ENCODE measurements at regions not wholly inside any gene's neighbourhood (a gene's known extent, or its start where the extent isn't known, plus 50 kb on each side); places are given as distances from the start of the nearest gene placed in this dataset.
"Not testable (repeated sequence)": the region's sequence is repeated elsewhere in the genome, so short reads cannot be mapped to it uniquely, and the experiment has no call there.

- Histone ChIP-seq H3K4me2 (ENCODE audit: low read length) (no peak overlapping the region), H3K9me3 (ENCODE audit: low read length) (no peaks in the 10 kb centered on the region), H3K27ac (ENCODE audit: low read depth, low read length, poor library complexity, severe bottlenecking) (no peak overlapping the region), H2AFZ (ENCODE audit: low read length) (no peak overlapping the region), H3K4me3 (ENCODE audit: low read depth, low read length, poor library complexity, severe bottlenecking) (no peak overlapping the region), H4K20me1 (ENCODE audit: insufficient read depth, low read length) (no peaks in the 10 kb centered on the region), H3K4me1 (ENCODE audit: insufficient read depth, low read length, poor library complexity, severe bottlenecking) (no peaks in the 10 kb centered on the region), H3K79me2 (ENCODE audit: insufficient read depth, low read depth, low read length) (no peaks in the 10 kb centered on the region), H3K9me2 (ENCODE audit: insufficient read depth, low read length) (no peaks in the 10 kb centered on the region), H3K36me3 (ENCODE audit: insufficient read depth, low read length) (no peaks in the 10 kb centered on the region)
- TF ChIP-seq EZH2phosphoT487 (IDR thresholded peaks at IDR 0.05; ENCODE audit: borderline replicate concordance, low read depth, low read length) (no peak), CTCF (conservative IDR thresholded peaks at IDR 0.05; ENCODE audit: low read length) (no peak)
- POLR2A ChIA-PET, result no interaction called here
- intact Hi-C loops (cut with micrococcal nuclease; ENCODE audit: unreplicated experiment), result no loop called here
- BruUV-seq (replicated peaks), result no TSS peak
- CTCF ChIA-PET (ENCODE audit: unreplicated experiment), result no interaction called here
- no peak for DNase-seq (ENCODE audit: low spot score)
Measured at GRCh38 chr3:6425289-6425820, 435.6 kb upstream of the GRM7 start.

- H3K4me3 ChIP-seq (ENCODE audit: low read depth, low read length, poor library complexity, severe bottlenecking); CTCF ChIA-PET (ENCODE audit: unreplicated experiment); DNase-seq (ENCODE audit: low spot score); H4K20me1 ChIP-seq (ENCODE audit: insufficient read depth, low read length); H3K9me2 ChIP-seq (ENCODE audit: insufficient read depth, low read length); intact Hi-C loops (cut with micrococcal nuclease; ENCODE audit: unreplicated experiment); H3K36me3 ChIP-seq (ENCODE audit: insufficient read depth, low read length); H3K4me1 ChIP-seq (ENCODE audit: insufficient read depth, low read length, poor library complexity, severe bottlenecking); BruUV-seq (replicated peaks); H3K27ac ChIP-seq (ENCODE audit: low read depth, low read length, poor library complexity, severe bottlenecking); H3K9me3 ChIP-seq (ENCODE audit: low read length); H3K4me2 ChIP-seq (ENCODE audit: low read length); H2AFZ ChIP-seq (ENCODE audit: low read length); H3K79me2 ChIP-seq (ENCODE audit: insufficient read depth, low read depth, low read length): not testable (repeated sequence)
- POLR2A ChIA-PET, result interaction anchor here (0.7 kb wide), 1 partner anchor 96 kb away, joined by 3 read pairs; no protein-coding TSS in a partner anchor
Measured at GRCh38 chr3:6428276-6428675, 432.6 kb upstream of the GRM7 start.

GRCh38 chr3:6435951-6436350 is 425.0 kb upstream of the GRM7 start:
- ChIA-PET CTCF (ENCODE audit: unreplicated experiment) (no interaction called here), POLR2A (interaction anchor here (0.6 kb wide), 1 partner anchor 1291 kb away, joined by 4 read pairs; no protein-coding TSS in a partner anchor)
- no peak overlapping the region for H3K4me3 ChIP-seq (ENCODE audit: low read depth, low read length, poor library complexity, severe bottlenecking)
- no peaks in the 10 kb centered on the region for H3K9me3 ChIP-seq (ENCODE audit: low read length)
- no peak for DNase-seq (ENCODE audit: low spot score)
- no peak for TF ChIP-seq CTCF (conservative IDR thresholded peaks at IDR 0.05; ENCODE audit: low read length)
- no peak for TF ChIP-seq EZH2phosphoT487 (IDR thresholded peaks at IDR 0.05; ENCODE audit: borderline replicate concordance, low read depth, low read length)
- no peaks in the 10 kb centered on the region for H4K20me1 ChIP-seq (ENCODE audit: insufficient read depth, low read length)
- no peak overlapping the region for H3K27ac ChIP-seq (ENCODE audit: low read depth, low read length, poor library complexity, severe bottlenecking)
- H3K79me2 ChIP-seq (ENCODE audit: insufficient read depth, low read depth, low read length), result no peaks in the 10 kb centered on the region
- no peak overlapping the region for H3K4me2 ChIP-seq (ENCODE audit: low read length)
- H2AFZ ChIP-seq (ENCODE audit: low read length), result no peak overlapping the region
- no TSS peak for BruUV-seq (replicated peaks)
- H3K4me1 ChIP-seq (ENCODE audit: insufficient read depth, low read length, poor library complexity, severe bottlenecking), result no peaks in the 10 kb centered on the region
- no peaks in the 10 kb centered on the region for H3K9me2 ChIP-seq (ENCODE audit: insufficient read depth, low read length)
- intact Hi-C loops (cut with micrococcal nuclease; ENCODE audit: unreplicated experiment), result no loop called here
- no peaks in the 10 kb centered on the region for H3K36me3 ChIP-seq (ENCODE audit: insufficient read depth, low read length)

Measured in OCI-LY7 (cell line).